ENCODE measurements at regions not wholly inside any gene's neighbourhood (a gene's known extent, or its start where the extent isn't known, plus 50 kb on each side); places are given as distances from the start of the nearest gene placed in this dataset.

DNA sequence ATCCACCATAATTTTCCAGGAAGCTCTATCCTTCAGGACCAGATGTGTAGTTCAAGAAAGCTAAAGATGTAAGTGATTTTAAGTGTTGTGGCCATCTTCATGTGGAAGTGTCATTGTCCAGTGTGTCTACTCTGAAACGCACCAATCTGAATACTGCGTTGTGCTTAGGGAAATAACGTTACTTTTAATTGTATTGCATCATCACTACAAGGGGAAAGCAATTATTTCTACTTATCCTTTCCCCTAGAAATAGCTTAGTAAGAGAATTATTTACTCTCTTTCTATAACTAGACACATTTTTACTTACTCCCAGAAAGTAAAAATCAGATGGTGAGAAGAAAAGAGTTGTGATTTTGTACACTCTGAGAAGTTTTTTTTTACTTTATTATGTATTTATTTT, 102.4 kb upstream of the DLGAP1 start:
- no peak for TF ChIP-seq POLR2A (IDR thresholded peaks at IDR 0.05; ENCODE audit: low read depth, low read length)
- TF ChIP-seq POLR2AphosphoS5 (IDR thresholded peaks at IDR 0.05; ENCODE audit: low read depth, low read length) = no peak
- TF ChIP-seq TAF1 (IDR thresholded peaks at IDR 0.05; ENCODE audit: low read depth, low read length) = no peak
- TF ChIP-seq SPI1 (IDR thresholded peaks at IDR 0.05; ENCODE audit: low read depth, low read length) = no peak
- no peak for TF ChIP-seq PAX5 (IDR thresholded peaks at IDR 0.05; ENCODE audit: insufficient read depth, low read length, severe bottlenecking)

All from GM12891 (cell line).